Limb (tissue), 2 donors: ENCODE measurements at regions not wholly inside any gene's neighbourhood (a gene's known extent, or its start where the extent isn't known, plus 50 kb on each side); places are given as distances from the start of the nearest gene placed in this dataset.
A peak's percentile ranks its signal among the peaks of the same experiment; 100 is the strongest.
"Not testable (repeated sequence)": the region's sequence is repeated elsewhere in the genome, so short reads cannot be mapped to it uniquely, and the experiment has no call there.

Experiments
- DNase-seq, 2 donors: peaks; one replicate each; pipeline ENCODE4 v3.0.0-alpha.2; 2016; ENCODE audit errors: extremely low spot score in 2 of 2

DNA sequence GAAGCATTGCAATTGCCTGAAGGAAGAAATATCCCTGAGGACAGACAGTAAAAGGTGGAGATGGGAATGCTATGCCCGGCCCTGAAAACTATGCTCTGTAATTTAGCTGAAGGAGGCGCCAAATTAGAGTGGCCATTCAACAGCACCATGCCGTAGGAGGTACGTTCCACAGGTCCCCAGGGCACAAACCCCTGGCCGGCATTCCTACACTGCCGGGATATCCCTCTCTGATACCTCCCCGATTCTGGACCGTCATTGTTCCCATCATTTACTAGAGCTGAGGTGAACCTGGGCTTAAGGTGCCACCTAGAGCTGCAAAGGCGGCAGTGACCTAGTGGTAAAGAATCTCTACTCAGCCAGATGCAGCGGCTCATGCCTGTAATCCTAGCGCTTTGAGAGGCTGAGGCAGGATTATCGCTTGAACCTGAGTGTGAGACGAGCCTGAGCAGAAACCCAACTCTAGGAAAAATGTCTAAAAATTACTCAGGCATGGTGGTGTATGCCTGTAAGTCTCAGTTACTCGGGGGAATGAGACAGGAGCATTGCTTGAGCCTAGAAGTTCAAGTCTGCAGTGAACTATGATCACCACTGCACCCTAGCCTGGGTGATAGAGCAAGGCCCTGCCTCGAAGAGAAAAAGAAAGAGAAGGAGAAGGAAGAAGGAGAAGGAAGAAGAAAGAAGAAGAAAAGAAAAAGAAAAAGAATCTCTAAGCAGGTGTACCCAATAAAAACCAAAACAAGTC lies 53.0 kb upstream of the TNKS2 start:
- DNase-seq: peak in 1 of 2 donors; percentile 26

DNA sequence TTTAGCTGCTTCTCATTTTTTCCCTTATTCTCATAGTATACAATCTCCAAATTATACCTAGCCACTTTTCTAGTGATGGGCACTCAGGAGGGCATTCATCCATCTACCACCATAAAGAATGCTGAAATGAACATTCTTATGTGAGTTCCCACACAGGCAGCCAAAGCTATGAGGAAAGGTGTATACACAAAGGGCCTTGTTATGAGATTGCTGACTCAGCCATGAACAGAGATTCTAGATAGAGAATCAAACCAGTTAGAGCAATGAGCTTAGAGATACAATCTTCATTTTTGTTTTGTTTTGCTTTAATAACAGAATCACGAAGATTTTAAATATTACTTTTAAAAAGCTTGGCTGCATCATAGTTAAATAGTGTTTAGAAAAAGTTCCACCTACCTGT lies 54.8 kb upstream of the TNKS2 start:
- DNase-seq: no peak

DNA sequence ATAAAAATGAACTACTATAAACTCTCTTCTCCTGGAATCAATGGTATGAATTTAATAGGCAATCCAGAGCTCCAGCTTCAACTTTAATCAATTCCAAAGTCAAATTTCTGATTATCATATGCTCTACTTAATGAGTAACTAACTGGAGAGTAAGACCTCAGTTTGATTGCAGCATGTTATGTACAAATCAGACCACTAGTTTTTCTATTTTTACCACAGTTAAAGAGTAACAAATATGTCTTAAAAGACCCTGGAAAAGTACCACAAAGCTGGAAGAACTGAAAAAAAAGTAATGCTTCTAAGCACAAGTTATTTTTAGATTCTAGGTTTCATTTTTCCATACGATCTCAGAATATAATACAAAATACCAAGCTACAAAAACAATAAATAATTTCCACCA lies 56.0 kb upstream of the TNKS2 start:
- DNase-seq: peak in 1 of 2 donors; percentile 10

DNA sequence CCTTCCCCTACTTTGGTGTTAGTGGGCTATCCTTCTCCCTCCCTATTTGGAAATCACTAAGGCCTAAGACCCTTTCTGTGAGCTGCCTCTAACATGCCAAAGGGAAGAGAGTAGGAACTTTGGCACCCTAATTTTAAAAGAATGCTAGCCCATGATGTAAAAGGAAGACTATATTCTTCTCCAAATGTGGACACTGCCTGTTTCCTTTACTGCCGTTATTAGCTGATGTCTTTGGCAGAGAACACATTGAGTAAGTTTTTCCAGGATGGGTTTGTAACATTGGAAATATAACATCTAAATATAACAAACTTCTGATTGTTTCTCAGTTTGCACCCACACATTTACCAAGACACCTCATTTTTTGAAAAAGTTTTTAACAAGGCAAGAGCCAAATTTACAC lies 56.9 kb upstream of the TNKS2 start:
- DNase-seq: peak in 1 of 2 donors; percentile 9

DNA sequence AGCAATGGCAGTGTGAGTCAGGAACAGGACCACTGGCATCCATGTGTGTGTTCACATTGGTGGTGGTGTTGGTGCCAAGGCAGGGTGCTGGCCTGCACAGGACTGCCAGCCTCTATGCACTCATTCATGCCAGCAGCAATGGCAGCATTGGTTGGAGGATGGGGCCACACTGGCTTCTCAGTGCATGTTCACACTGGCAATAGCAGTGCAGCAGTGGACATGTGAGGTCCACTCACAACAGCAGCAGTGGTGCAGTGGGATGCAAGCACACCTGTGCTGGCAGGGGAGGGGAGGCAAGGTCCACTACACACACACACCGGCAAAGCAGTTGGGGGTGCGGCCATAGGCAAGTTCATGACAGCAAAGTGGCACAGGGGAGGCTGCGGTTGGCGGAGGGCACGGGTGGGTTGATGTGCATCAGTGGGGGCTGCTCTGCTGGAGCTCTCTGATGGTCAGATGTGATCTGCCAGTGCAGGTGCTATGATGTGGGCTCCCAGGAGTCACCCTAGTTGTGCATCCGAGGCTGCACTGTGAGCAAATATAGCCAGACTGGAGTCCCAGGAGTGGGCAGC lies 57.8 kb upstream of the TNKS2 start:
- DNase-seq: no peak

DNA sequence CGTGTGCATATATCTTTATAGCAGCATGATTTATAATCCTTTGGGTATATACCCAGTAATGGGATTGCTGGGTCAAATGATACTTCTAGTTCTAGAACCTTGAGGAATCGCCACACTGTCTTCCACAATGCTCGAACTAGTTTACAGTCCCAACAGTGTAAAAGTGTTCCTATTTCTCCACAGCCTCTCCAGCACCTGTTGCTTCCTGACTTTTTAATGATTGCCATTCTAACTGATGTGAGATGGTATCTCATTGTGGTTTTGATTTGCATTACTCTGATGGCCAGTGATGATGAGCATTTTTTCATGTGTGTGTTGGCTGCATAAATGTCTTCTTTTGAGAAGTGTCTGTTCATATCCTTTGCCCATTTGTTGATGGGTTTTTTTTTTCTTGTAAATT lies 66.0 kb upstream of the TNKS2 start:
- not testable (repeated sequence) for DNase-seq

DNA sequence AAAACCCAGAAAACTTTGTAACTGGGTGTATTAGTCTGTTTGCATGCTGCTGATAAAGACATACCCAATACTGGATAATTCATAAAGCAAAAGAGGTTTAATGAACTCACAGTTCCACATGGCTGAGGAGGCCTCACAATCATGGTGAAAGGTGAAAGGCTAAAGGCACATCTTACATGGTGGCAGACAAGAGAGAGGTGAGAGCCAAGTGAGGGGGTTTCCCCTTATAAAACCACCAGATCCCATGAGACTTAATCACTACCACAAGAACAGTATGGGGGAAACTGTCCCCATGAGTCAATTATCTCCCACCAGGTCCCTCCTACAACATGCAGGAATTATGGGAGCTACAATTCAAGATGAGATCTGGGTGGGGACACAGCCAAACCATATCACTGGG lies 68.9 kb upstream of the TNKS2 start:
- DNase-seq: not testable (repeated sequence)

DNA sequence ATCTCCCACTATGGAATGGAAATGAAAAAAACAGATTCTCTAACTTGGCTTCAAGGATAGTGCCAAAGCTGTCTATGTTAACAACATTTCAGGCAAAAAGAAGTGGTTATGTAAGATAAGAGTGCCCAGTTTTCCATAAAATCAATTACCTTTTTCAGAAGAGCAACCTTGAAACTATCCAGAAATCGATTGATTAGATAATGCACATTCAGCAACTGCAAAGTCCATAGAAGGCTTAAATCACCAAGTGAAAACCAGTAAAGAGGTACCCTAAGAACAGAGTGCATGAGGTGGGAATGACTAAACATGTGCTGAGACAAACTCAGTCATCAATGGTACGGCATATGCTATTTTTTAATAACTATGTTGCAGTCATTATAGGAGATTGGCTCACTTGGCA lies 71.9 kb upstream of the TNKS2 start:
- DNase-seq: no peak

DNA sequence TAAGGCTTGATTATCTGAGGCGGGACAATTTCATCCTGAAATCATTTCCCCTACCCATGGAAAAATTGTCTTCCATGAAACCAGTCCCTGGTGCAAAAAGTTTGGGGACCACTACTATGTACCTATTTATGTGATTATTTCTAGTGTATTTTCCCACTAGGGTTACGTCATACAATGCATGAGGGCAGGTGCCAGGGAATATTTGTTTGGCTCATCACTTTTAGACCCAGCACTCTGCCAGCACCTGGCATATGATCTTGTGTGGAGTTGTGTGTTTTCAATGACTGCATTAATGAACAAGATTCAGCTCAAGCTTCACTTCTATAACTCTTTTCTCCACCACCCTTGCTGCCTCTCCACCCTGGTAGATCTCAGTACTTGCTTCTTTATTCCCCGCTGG lies 73.3 kb upstream of the TNKS2 start:
- DNase-seq: no peak

DNA sequence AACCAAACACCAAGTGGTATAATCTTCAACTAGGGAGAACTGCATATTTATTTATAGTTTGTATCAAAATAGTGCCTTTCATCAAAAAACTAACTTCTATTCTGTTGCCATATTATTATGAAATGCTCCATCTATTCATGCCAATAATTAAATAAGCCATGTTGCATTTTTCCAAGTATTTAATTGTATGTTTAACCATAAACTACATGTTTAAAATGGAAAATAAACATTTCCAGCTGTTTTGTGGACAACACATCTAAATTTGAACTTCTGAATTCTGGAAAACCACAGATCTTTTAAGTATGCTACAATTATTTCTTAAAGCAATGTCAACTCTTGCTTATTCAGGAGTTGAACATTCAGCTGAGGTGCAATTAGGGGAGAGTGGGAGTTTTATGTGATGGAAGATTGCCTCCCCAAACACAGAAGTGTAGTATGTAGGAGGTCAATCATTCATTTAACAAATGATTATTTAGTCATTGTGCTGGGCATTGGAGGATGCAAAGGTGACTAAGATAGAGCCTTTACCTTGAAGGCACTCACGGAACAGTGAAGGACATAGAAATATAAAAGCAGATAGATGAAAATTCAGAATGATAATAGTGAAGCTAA lies 80.7 kb upstream of the PPP1R3C start:
- DNase-seq: no peak

DNA sequence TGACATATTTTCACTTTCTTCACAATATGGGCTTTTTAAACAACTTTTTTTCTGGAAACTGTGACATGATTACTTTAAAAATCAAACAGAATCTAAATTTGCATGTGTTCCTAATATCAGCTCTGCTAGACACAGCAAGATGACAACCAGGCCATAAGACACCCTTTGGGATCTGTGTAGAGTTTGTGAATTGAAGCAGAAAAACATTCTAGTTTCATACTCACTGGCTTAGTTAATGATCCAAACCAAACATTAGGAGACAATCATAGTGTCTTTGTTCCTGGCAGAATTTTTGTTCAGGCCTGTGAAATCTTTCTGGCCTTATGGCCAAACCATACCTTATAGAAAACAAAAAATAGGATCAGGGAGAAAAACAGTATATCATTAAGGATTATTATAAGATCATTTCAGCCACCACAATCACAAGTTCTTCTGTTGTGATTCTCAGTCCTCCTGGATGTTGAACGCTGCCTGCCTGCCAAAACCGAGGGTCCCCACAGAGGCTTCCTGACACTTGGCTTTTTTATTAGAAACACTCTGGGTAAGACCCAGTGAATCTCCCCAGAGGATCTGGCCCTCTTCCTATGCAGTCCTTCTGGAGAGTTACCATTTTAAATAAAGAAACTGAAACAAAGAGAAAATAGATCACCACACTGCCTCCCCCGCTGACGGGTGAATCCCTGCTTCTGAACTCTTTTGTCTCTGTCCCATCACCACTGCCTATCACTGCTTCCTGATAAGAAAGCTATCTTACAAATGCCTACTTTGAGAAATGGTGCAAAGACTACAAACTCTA lies 79.2 kb upstream of the PPP1R3C start:
- no peak for DNase-seq

DNA sequence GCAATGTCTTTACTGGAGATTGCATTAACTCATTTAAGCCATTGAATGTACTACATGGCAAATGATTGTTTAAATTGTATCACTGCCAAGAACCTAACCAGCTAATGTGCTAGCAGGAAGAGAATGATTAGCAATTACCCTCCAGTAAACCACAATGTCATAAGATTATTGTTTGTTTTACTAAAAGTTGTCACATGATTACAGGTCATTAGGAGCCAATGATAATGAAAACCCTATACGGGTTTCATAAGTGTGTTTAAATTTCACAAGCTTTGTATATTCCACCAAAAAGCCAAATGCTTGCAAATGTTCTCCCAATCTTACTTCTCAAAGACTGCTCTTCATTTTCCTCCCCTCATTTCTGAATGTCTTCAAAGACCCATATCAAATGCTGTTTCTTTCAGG lies 76.5 kb upstream of the PPP1R3C start:
- DNase-seq: no peak

DNA sequence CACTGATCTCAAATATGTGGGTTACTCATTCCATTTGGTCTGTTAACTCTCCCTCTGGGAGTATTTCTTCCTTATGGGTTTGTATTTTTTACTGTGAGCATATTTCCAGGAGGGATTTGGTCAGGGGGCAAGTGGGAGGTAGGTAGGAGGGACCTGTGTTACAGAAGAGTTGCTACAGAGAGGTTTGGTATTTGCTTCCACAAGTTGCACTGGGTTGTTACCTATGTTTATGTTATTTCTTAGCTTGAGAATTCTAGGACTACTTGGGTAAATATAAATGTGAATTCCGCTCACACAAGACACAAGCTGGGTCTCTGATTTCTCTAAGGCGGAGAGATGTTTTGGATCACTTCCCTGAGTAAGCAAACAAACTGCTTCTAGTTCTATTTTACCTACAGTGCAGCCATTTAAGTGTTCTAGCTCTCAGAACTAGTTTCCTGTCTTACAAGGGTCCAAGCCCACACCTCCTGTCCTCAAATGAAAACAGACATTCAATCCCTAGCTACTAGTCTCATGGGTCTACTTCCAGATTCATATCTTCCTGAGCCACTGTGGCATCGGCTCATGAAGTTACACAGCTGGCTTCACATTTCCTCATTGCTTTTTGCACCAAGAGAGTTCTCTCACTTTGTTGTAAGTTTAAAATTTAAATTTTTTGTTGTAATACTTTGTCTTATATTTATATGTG lies 75.4 kb upstream of the PPP1R3C start:
- no peak for DNase-seq

DNA sequence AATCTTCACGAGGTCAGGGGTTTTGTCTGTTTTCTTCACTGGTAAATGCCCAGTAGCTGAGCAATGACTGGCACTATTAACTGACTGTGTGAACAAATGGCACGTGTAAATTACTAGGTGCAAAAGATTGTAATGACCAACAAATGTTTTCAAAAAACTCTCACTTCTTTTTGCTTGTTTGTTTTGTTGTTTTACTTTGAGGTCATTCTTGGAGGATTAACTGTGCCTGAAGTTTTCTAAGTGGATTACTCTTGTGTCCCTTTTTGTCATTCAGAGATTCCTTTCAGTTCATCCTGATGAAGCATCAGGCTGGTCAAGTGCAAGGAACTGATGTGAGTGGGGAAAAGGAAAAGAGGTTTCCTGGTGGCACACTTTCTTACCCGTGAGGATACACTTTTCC lies 74.4 kb upstream of the PPP1R3C start:
- DNase-seq: no peak

DNA sequence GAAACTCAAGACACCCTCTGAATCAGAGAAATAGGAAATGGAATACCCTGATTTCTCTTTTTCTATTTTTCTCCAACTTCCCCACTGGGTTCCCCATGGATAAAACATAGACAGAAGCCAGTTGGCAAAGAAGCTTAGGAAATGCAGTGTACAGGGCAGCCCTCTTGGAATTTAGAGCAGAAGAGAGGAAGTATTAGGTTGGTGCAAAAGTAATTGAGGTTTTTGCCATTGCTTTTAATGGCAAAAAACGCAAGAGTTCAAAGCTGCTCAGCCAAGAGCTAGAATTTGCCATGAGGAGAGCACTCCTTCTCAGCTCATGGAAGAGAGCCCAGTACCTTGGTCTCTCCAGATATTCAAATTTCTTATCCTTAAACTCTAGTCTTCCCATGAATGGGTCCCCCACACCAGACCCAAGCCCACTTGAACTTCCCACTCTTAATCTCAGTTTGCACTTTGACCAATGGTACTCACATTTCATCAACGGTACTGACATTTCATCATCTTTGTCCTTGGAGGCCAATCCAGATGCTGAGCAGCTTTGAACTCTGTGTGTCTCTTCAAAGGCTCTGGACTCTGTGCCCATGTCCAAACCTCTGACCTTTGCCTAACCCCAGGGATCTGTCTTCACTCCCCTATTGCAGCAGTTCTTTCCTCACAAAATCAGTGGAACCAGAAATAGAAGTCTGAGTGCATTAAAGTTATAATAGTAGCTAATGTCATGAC lies 73.2 kb upstream of the PPP1R3C start:
- DNase-seq: no peak

DNA sequence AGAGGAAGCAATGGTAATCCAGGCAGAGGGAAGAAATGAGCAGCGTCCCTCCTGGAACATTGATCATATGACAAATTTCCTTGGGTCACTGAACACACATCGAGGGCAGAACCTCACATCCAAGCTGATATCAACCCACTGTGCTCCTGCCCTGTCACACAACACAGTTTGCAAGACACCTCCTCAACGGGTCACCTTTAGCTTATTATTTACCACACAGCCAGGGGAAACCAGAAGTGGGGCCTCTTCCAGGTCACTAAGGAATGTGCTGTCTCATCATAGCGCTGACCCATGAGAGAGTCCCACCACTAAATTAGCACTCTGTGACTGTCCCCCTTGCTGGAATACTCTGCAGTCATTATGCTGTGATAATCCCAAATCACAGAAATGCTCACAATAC lies 69.7 kb upstream of the PPP1R3C start:
- no peak for DNase-seq

DNA sequence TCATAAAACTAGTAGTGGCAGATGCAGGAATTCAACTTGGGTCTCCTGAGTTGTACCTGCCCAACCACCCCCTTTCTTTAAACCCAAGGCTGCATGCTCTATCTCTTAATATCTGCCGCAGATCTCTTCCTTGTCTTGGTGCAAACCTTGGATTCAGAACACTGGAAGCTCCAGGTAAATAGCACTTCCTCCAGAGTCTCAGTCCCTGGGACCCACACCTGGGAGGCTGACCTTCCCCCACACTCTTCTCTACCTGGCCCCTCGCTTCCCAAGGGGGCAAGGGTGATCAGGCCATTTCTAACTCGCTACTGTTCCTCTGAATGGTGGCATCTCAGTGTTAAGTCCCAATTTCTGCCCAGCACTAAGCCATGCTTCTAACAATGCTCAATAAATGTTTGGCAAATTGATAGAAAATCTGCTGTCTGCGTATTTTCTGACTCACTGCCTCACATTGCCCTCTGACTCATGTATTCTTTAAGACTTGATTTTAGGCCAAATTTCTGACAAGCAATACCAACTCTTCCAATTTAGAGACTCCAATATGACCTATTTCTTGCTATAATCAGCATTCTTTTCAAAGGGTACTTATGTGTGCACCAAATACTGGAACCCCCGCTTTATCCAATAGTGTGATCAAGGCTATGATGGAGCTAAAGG lies 68.0 kb upstream of the PPP1R3C start:
- DNase-seq: no peak

DNA sequence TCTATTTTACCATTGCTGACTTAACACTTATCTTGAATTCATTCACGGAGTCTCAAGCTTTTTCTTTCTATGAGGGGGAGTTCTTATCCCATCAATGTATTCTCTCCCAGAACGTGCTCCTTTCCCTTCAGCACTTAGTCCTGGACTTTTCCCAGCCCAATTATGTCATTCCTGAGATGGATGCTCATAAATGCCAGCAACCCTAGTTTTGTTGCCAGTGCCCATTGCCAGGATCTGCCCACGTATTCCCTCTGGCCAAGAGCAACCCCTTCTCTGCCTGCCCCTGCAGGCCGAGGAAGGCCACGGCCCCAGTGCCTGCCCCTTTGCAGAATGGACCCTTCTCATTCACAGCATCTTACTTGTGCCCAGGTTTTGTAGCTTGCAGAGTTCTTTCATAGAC lies 67.4 kb upstream of the PPP1R3C start:
- no peak for DNase-seq

DNA sequence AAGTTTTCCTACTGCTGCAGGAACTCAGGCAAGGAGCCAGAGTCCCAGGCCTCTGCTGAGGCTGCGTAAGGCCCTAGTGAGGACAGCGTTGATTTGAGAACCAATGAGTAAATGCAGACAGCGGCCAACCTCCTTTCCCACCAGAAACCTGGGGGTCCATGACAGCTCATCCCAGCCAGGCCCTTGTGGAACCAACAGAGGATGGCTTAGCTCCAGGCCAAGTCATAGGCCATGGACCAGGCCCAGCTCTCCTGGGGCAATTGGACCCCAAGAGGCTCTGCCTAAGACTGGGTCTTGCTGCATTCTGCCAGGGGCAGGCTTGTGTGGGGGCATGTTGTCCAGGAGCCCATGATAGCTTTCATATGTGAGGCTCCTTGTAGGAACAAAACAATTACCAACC lies 65.4 kb upstream of the PPP1R3C start:
- DNase-seq: no peak

DNA sequence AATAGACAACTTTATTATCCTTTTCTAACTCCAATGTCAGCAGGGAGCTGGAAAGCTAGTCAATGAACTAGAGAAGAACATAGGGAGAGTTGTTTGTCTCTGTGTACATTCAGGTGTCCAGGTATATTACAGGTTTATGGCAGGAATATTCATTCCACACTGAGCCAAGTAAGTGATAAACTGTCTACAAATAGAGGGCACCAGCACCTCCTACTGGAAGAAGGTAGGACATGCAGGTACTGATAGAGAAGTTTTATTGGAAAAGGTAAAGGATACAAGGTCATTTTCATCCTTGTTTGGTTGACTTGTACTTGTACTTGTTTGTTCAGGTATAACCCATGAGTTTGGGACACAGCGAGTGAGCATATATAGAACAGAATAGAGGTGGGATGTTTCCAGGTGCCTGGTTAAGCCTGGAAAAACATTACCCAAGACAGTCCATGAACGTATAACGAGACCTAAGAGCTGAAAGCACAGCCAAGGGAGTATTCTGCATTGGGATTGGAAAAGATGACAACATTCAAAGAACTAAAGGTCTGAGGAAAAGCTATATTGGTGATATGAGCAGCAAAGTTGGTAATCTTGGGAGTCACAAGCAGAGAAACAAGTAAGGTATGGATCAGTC lies 61.4 kb upstream of the PPP1R3C start:
- no peak for DNase-seq
